ENCODE measurements at regions not wholly inside any gene's neighbourhood (a gene's known extent, or its start where the extent isn't known, plus 50 kb on each side); places are given as distances from the start of the nearest gene placed in this dataset.

DNA sequence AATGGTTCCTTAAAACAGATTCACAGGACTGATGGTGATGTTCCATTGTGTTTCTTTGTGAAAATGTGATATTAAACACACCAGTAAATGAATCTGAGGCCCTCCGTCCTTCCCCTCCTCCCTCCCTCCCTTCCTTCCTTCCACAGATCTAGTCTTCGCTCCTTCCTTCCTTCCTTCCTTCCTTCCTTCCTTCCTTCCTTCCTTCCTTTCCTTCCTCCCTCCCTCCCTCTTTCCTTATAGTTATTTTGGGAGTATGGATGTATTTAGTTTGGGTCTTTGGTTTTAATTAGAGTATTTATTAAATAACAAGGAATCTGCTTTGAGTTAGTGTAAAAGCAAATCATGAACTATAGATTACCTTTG lies 410.8 kb downstream of the PCNX1 start:
- TF ChIP-seq, protein P1, sequence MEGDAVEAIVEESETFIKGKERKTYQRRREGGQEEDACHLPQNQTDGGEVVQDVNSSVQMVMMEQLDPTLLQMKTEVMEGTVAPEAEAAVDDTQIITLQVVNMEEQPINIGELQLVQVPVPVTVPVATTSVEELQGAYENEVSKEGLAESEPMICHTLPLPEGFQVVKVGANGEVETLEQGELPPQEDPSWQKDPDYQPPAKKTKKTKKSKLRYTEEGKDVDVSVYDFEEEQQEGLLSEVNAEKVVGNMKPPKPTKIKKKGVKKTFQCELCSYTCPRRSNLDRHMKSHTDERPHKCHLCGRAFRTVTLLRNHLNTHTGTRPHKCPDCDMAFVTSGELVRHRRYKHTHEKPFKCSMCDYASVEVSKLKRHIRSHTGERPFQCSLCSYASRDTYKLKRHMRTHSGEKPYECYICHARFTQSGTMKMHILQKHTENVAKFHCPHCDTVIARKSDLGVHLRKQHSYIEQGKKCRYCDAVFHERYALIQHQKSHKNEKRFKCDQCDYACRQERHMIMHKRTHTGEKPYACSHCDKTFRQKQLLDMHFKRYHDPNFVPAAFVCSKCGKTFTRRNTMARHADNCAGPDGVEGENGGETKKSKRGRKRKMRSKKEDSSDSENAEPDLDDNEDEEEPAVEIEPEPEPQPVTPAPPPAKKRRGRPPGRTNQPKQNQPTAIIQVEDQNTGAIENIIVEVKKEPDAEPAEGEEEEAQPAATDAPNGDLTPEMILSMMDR (IDR thresholded peaks at IDR 0.05): no peak
- H3K4me3 ChIP-seq: no peak overlapping the region
- H3K27ac ChIP-seq: no peak overlapping the region
- no peak for DNase-seq
- H3K4me1 ChIP-seq: peaks cover 14% of the 10 kb centered on the region
- H3K27me3 ChIP-seq: no peaks in the 10 kb centered on the region
- H3K36me3 ChIP-seq: no peaks in the 10 kb centered on the region
- H3K9me3 ChIP-seq: no peaks in the 10 kb centered on the region
- no peak for ATAC-seq
- intact Hi-C loops (cut with DNase I): no loop called here

DNA sequence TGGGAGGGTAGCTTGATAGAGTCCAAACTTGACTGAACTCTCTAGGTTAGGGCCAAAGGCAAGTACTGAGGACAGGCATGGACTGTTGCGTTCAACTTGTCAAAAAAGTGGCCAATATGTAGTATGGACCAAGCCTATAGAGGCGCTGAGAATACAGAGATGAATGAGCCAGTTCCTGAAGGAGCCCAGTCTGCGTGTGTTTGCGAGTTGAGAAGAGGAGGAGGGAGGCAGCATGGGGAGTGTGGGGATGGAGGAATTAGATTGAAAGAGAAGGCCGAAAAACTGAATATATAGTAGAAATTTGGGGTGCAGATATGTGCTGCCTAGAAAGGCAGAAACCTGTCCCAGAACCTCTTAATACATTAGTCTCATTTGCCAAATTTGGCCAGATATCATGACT lies 412.4 kb downstream of the PCNX1 start:
- TF ChIP-seq, protein P1 (IDR thresholded peaks at IDR 0.05): no peak
- Histone ChIP-seq H3K27ac (peak overlapping the region; percentile 96), H3K27me3 (no peaks in the 10 kb centered on the region), H3K36me3 (no peaks in the 10 kb centered on the region), H3K4me1 (peaks cover 18% of the 10 kb centered on the region), H3K9me3 (no peaks in the 10 kb centered on the region), H3K4me3 (peak overlapping the region; percentile 89)
- intact Hi-C loops (cut with DNase I): no loop called here
- no peak for ATAC-seq
- no peak for DNase-seq

DNA sequence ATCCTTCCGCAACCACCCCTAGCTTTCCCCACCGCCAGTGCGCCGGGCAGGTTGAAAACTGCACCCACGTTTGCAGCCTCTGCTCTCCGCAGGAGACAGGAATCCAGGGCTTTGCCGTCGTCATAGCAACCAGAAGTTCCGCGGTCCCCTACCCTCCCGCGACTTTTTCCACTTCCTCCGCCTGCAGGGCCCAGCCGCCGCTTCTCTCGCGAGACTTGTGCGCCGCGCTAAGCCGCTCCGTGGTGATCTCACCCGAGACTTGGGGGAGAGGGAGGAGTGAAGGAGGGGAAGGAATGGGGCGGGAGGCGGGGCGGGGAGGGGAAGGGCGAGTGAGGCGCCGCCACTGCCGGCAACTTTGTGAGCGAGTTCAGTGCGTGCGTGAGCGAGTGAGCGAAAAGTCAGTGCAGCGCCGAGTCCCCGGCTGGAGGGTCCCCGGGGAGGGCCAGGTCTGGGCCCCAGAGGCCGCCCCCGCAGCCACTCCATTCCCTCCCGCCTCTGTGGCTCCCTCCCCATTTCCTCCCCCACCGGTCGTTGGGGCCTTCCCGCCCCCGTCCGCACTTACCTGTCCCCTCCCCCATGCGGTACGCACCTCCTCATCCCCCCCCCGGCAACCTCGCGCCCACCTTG lies 413.0 kb downstream of the PCNX1 start, which contains the start of gene SIPA1L1:
Gene SIPA1L1 (plus strand): TSS at position 370 of the 627 bp plus-strand sequence.
- intact Hi-C loops (cut with DNase I): no loop called here
- TF ChIP-seq, protein P1 (IDR thresholded peaks at IDR 0.05): no peak

DNA sequence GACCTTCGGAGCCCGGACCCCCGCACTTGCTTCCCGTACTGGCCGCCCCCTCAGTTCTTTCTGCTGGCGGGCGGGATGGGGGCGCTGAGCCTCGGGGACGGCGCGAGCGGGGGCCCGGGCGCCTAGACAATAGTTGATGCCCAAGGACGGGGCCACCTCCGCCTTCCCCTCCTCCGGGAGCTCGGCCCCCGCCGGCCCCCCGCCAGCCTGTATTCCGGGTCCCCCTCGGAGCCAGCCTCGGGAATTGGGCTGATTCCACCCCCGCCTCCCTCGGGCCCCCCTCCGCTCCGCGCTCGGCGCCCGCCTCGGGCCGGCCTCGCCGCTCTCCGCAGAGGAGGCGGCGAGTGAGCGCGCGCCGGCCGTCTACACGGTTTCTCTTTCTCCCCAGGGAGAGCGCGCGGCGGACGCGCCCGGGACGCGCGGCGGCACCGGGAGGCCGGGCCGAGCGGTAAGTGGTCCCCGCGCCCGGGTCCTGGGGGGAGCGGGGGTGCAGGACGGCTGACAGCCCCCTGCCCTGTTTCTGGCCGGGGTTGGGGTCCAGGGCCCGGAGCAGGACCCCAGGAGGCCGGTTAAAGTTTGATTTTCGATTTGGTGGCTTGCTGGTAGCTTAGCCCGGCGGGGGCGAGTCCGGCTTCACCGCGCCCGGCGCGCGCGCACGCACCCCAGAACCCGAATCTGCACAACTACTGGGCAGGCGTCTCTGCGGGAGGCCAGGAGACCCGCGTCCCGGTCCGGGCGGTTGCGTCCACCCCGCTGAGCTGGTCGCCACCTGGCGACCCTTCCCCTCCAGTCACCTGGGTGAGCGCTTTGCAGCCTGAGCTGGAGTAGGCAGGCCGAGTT lies 413.7 kb downstream of the PCNX1 start:
- Histone ChIP-seq H3K4me1 (peaks cover 26% of the 10 kb centered on the region), H3K36me3 (no peaks in the 10 kb centered on the region), H3K4me3 (peak overlapping the region; percentile 89), H3K27me3 (no peaks in the 10 kb centered on the region), H3K9me3 (no peaks in the 10 kb centered on the region), H3K27ac (peak overlapping the region; percentile 96)
- intact Hi-C loops (cut with DNase I): no loop called here
- TF ChIP-seq, protein P1 (IDR thresholded peaks at IDR 0.05): no peak
- ATAC-seq (peak; percentile 85), DNase-seq (peak; percentile 89)

More for the DNA sequence above, 413.0 kb downstream of the PCNX1 start, which contains the start of gene SIPA1L1:
- H3K4me1 ChIP-seq: peaks cover 22% of the 10 kb centered on the region
- H3K27ac ChIP-seq: peak within 1 kb of the TSS; percentile 96
- H3K4me3 ChIP-seq: peak within 1 kb of the TSS; percentile 89
- H3K27me3 ChIP-seq: no peaks in the 10 kb centered on the region
- ATAC-seq (peak; percentile 93), DNase-seq (peak; percentile 99)
- H3K9me3 ChIP-seq: no peaks in the 10 kb centered on the region
- no peaks in the 10 kb centered on the region for H3K36me3 ChIP-seq

DNA sequence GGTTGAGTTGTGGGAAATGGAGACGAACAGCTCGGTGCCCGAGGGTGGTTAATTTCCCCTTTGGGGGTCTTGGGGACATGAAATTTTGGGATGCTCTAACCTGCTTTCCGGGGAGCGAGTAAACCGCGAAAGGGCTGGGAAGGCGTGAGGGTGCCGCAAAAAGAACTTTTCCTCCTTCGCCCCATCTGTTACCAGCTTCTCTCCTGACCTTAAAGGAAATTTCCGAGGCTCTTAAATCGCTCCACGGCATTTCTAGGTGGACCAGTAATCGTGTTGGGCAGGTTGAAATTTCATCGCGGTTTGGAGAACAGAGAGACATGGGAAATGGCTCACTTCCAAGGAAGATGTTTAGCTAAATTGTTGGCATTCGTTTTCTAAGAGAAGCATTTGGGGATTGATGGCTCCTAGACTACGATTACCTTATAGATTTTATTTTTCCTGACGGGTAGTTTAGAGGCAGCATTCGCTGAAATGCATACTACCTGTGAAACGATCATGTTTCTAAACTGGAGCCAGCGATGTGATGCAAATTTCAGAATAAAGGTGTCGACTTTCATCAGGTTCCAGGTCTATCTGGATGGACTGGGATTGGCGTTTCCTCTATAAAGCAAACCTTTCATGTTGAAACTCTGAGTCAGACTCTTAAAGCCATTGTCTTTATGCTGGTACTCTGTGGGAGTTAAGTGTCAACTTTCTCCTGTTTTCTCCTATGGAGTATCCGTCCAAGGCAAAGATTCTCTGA lies 414.5 kb downstream of the PCNX1 start:
- peak overlapping the region; percentile 96 for H3K27ac ChIP-seq
- intact Hi-C loops (cut with DNase I): no loop called here
- no peak for DNase-seq

More for the DNA sequence above, 414.5 kb downstream of the PCNX1 start:
- ATAC-seq: no peak
- Histone ChIP-seq H3K4me1 (peaks cover 26% of the 10 kb centered on the region), H3K9me3 (no peaks in the 10 kb centered on the region), H3K27me3 (no peaks in the 10 kb centered on the region), H3K4me3 (peak overlapping the region; percentile 89), H3K36me3 (no peaks in the 10 kb centered on the region)
- TF ChIP-seq, protein P1 (IDR thresholded peaks at IDR 0.05): no peak

Data from upper lobe of right lung (tissue), 1 donor.